ENCODE measurements at regions not wholly inside any gene's neighbourhood (a gene's known extent, or its start where the extent isn't known, plus 50 kb on each side); places are given as distances from the start of the nearest gene placed in this dataset.
"Not testable (repeated sequence)": the region's sequence is repeated elsewhere in the genome, so short reads cannot be mapped to it uniquely, and the experiment has no call there.

DNA sequence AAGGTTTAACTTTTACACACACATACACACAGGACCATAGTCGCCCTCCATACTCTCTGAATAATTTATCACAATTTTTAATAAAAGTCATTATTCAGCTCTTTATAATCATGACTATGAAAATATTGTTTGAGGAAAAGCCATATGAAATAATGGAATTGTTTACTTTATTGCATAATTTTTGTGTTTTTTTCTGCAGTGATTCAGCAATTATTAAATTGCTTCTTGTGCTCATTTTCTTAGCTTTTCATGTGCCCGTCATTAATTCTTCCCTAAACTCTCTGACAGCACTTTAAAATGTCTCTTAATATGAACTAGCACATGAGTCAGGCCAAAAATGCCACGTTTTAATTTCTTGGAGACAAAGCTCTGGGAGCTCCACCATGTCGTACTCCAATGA, 77.5 kb upstream of the ALX4 start:
- no peak overlapping the region for H3K4me3 ChIP-seq (ENCODE audit: insufficient read length, low read depth)
- H3K9me3 ChIP-seq (ENCODE audit: insufficient read depth, low read length) = peaks cover 7% of the 10 kb centered on the region; the same call in 1 of the 2 replicates
- H3K27me3 ChIP-seq (ENCODE audit: insufficient read depth, insufficient read length) = peaks cover 3% of the 10 kb centered on the region
- TF ChIP-seq SUZ12 (IDR thresholded peaks at IDR 0.05; ENCODE audit: extremely low read depth, insufficient read depth, insufficient read length) (no peak), ZNF274 (IDR thresholded peaks at IDR 0.05; ENCODE audit: low read depth, low read length) (no peak), YY1 (IDR thresholded peaks at IDR 0.05; ENCODE audit: insufficient read depth, insufficient read length) (no peak)
- no peaks in the 10 kb centered on the region for H3K36me3 ChIP-seq (ENCODE audit: insufficient read depth, insufficient read length, low read length)
- no peaks in the 10 kb centered on the region for H3K4me1 ChIP-seq (ENCODE audit: insufficient read depth, insufficient read length)
- no peak for DNase-seq (ENCODE audit: low read depth, low spot score)
- H3K9ac ChIP-seq (ENCODE audit: insufficient read length, low read depth) = no peak overlapping the region

DNA sequence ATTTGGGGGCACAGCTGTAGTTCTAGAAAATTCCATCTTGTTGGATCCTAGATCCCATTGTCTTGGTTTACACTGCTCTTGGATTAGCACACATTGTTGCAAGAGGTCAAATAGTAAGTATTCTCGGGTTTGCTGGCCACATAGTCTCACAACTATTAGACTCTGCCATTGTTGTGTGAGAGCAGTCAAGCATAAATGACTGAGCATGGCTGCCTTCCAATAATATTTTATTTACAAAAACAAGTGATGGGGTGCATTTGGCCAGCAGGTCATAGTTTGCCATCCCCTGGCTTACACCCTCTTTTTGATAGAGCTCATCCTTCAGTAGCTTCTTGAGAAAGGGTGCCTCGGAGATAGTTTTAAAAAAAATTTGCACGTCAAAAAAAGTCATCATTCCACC, 77.9 kb upstream of the ALX4 start:
- no peak overlapping the region for H3K9ac ChIP-seq (ENCODE audit: insufficient read length, low read depth)
- H3K27me3 ChIP-seq (ENCODE audit: insufficient read depth, insufficient read length) = peaks cover 3% of the 10 kb centered on the region
- no peak overlapping the region for H3K4me3 ChIP-seq (ENCODE audit: insufficient read length, low read depth)
- DNase-seq (ENCODE audit: low read depth, low spot score) = no peak
- H3K9me3 ChIP-seq (ENCODE audit: insufficient read depth, low read length) = peaks cover 7% of the 10 kb centered on the region; the same call in 1 of the 2 replicates
- TF ChIP-seq ZNF274 (IDR thresholded peaks at IDR 0.05; ENCODE audit: low read depth, low read length) (no peak), YY1 (IDR thresholded peaks at IDR 0.05; ENCODE audit: insufficient read depth, insufficient read length) (no peak), SUZ12 (IDR thresholded peaks at IDR 0.05; ENCODE audit: extremely low read depth, insufficient read depth, insufficient read length) (no peak)
- no peaks in the 10 kb centered on the region for H3K4me1 ChIP-seq (ENCODE audit: insufficient read depth, insufficient read length)
- H3K36me3 ChIP-seq (ENCODE audit: insufficient read depth, insufficient read length, low read length) = no peaks in the 10 kb centered on the region

DNA sequence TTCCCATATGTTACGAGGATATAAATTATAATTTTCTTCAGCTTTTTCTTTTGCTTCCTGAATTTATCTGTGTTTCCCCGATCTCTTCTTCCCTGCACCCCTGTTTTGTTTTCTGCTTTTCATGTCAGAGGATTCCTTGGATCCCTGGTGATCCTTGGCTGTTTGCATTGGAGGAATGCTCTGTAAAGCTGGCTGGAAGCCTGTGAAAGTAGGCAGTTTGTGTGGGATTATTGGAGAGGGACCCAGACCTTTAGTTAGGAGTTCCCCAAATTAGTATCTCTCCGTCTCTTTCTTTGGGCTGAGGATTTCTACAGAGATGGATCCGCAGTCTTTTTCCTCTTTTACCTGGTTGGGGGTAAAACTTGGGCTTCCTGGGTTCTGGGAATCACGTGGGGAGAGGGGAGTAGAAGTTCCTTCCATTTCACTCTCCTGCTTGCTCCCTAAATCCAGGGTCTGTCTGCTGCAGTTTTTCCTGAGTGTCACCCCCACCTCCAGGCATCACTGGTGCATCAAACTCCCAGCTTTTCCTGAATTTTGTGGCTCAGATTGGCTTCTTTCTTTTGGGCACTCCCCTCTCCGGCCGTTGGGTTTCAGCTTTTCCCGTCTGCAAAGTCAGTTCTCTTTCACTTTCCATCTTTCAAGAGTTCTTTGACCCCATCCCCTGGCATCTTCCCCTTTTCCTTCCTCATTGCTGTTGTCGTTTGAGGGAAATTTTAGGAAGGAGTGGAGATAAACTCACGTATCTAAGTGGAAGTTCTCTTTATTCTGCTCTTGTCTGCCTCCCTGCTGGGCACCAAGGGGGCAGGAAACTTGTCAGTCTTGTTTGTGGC, 79.1 kb upstream of the ALX4 start:
- no peak overlapping the region for H3K9ac ChIP-seq (ENCODE audit: insufficient read length, low read depth)

DNA sequence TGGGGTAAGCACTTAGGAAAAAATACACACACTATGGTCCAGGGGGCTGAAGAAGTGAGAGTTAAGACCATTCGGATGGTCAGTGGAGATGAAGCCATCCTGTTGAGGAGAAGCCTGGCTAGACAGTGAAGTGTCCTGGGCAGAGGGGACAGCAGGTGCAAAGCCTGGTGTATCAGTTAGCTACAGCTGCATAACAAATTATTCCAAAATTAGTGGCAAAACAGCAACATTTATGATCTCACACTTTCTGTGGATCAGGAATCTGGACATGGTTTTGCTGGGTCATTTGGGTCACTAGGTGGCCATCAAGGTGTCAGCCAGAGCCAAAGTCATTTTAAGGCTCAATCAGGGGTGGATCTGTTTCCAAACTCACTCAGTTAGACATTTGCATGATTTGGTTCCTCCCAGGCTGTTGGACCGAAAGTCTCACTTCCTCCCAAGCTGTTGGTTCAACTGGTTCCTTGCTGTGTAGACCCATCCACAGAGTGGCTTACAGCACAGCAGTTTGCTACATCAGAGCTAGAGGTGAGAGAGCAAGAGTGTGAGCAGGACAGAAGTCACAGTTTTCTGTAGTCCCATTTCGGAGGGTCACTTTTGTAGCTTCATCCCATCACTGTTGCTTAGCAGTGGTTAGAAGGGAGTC, 80.1 kb upstream of the ALX4 start:
- TF ChIP-seq YY1 (IDR thresholded peaks at IDR 0.05; ENCODE audit: insufficient read depth, insufficient read length) (no peak), ZNF274 (IDR thresholded peaks at IDR 0.05; ENCODE audit: low read depth, low read length) (no peak), SUZ12 (IDR thresholded peaks at IDR 0.05; ENCODE audit: extremely low read depth, insufficient read depth, insufficient read length) (no peak)
- H3K9ac ChIP-seq (ENCODE audit: insufficient read length, low read depth) = no peak overlapping the region
- H3K27me3 ChIP-seq (ENCODE audit: insufficient read depth, insufficient read length) = peaks cover 3% of the 10 kb centered on the region
- no peak overlapping the region for H3K4me3 ChIP-seq (ENCODE audit: insufficient read length, low read depth)
- no peaks in the 10 kb centered on the region for H3K4me1 ChIP-seq (ENCODE audit: insufficient read depth, insufficient read length)
- peaks cover 7% of the 10 kb centered on the region; the same call in 1 of the 2 replicates for H3K9me3 ChIP-seq (ENCODE audit: insufficient read depth, low read length)
- no peaks in the 10 kb centered on the region for H3K36me3 ChIP-seq (ENCODE audit: insufficient read depth, insufficient read length, low read length)
- no peak for DNase-seq (ENCODE audit: low read depth, low spot score)

More for the DNA sequence above, 79.1 kb upstream of the ALX4 start:
- TF ChIP-seq ZNF274 (IDR thresholded peaks at IDR 0.05; ENCODE audit: low read depth, low read length) = no peak
- TF ChIP-seq YY1 (IDR thresholded peaks at IDR 0.05; ENCODE audit: insufficient read depth, insufficient read length) = no peak
- TF ChIP-seq SUZ12 (IDR thresholded peaks at IDR 0.05; ENCODE audit: extremely low read depth, insufficient read depth, insufficient read length) = no peak
- DNase-seq (ENCODE audit: low read depth, low spot score) = no peak
- peaks cover 3% of the 10 kb centered on the region for H3K27me3 ChIP-seq (ENCODE audit: insufficient read depth, insufficient read length)
- no peaks in the 10 kb centered on the region for H3K36me3 ChIP-seq (ENCODE audit: insufficient read depth, insufficient read length, low read length)
- peaks cover 7% of the 10 kb centered on the region; the same call in 1 of the 2 replicates for H3K9me3 ChIP-seq (ENCODE audit: insufficient read depth, low read length)
- H3K4me3 ChIP-seq (ENCODE audit: insufficient read length, low read depth) = no peak overlapping the region
- no peaks in the 10 kb centered on the region for H3K4me1 ChIP-seq (ENCODE audit: insufficient read depth, insufficient read length)

DNA sequence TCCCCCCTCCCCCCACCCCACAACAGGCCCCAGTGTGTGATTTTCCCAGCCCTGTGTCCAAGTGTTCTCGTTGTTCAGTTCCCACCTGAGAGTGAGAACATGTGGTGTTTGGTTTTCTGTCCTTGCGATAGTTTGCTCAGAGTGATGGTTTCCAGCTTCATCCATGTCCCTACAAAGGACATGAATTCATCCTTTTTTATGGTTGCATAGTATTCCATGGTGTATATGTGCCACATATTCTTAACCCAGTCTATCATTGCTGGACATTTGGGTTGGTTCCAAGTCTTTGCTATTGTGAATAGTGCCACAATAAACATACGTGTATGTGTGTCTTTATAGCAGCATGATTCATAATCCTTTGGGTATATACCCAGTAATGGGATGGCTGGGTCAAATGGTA, 81.1 kb upstream of the ALX4 start:
- not testable (repeated sequence) for H3K9ac ChIP-seq (ENCODE audit: insufficient read length, low read depth); H3K4me1 ChIP-seq (ENCODE audit: insufficient read depth, insufficient read length); DNase-seq (ENCODE audit: low read depth, low spot score); H3K36me3 ChIP-seq (ENCODE audit: insufficient read depth, insufficient read length, low read length); H3K9me3 ChIP-seq (ENCODE audit: insufficient read depth, low read length); H3K27me3 ChIP-seq (ENCODE audit: insufficient read depth, insufficient read length); H3K4me3 ChIP-seq (ENCODE audit: insufficient read length, low read depth)

DNA sequence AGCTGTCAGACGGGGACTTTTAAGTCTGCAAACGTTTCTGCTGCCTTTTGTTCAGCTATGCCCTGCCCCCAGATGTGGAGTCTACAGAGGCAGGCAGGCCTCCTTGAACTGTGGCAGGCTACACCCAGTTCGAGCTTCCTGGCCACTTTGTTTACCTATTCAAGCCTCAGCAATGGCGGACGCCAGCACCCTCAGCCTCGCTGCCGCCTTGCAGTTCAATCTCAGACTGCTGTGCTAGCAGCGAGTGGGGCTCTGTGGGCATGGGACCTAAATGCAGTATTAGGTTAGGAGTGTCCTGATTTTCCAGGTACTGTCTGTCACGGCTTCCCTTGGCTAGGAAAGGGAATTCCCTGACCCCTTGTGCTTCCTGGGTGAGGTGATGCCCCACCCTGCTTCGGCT, 86.8 kb upstream of the ALX4 start:
- DNase-seq (ENCODE audit: low read depth, low spot score); H3K4me1 ChIP-seq (ENCODE audit: insufficient read depth, insufficient read length); H3K9ac ChIP-seq (ENCODE audit: insufficient read length, low read depth); H3K36me3 ChIP-seq (ENCODE audit: insufficient read depth, insufficient read length, low read length); H3K9me3 ChIP-seq (ENCODE audit: insufficient read depth, low read length); H3K27me3 ChIP-seq (ENCODE audit: insufficient read depth, insufficient read length); H3K4me3 ChIP-seq (ENCODE audit: insufficient read length, low read depth): not testable (repeated sequence)

DNA sequence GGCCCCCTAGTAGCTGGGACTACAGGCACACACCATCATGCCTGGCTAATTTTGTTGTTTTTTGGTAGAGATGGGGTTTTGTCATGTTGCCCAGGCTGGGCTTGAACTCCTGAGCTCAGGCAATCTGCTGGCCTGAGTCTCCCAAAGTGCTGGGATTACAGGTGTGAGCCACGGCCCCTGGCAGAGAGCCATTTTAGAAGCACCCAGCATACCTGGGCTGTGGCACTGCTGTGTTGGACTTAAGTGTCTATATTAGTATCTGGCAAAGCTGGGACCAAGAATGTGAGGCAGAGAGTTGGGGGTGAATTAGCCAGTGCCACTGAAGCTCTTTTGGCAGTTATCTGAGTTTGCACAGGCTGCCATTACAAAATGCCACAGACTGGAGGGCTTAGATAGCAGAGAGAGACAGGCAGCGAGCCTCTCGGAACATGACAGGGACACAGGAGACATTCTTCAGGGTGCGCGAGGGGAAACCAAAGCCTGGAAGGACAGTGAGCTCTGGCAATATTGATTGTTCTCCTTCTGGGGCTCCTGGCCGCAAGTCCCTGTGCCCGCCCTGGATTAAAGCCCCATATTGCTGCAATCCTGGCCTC, 87.7 kb upstream of the ALX4 start:
- Histone ChIP-seq H3K27me3 (ENCODE audit: insufficient read depth, insufficient read length) (no peaks in the 10 kb centered on the region), H3K36me3 (ENCODE audit: insufficient read depth, insufficient read length, low read length) (no peaks in the 10 kb centered on the region), H3K9ac (ENCODE audit: insufficient read length, low read depth) (no peak overlapping the region), H3K4me1 (ENCODE audit: insufficient read depth, insufficient read length) (peaks cover 4% of the 10 kb centered on the region), H3K4me3 (ENCODE audit: insufficient read length, low read depth) (no peak overlapping the region), H3K9me3 (ENCODE audit: insufficient read depth, low read length) (no peaks in the 10 kb centered on the region)
- TF ChIP-seq YY1 (IDR thresholded peaks at IDR 0.05; ENCODE audit: insufficient read depth, insufficient read length) (no peak), SUZ12 (IDR thresholded peaks at IDR 0.05; ENCODE audit: extremely low read depth, insufficient read depth, insufficient read length) (no peak), ZNF274 (IDR thresholded peaks at IDR 0.05; ENCODE audit: low read depth, low read length) (no peak)
- DNase-seq (ENCODE audit: low read depth, low spot score) = no peak

All from NT2/D1 (cell line).